DMS 273 (cell line): ENCODE measurements at regions not wholly inside any gene's neighbourhood (a gene's known extent, or its start where the extent isn't known, plus 50 kb on each side); places are given as distances from the start of the nearest gene placed in this dataset.
"Not testable (repeated sequence)": the region's sequence is repeated elsewhere in the genome, so short reads cannot be mapped to it uniquely, and the experiment has no call there.

Experiments used
- DNase-seq: peaks from one replicate; lab custom pipeline; 2025; ENCODE audit not compliant: unreplicated experiment; lab: John Stamatoyannopoulos, UW

- no peak for DNase-seq
Observed at GRCh38 chr5:18754201-18754600, 1119.9 kb downstream of the TAF11L14 start.

- no peak for DNase-seq
Observed at GRCh38 chr5:18761801-18762200, 1127.5 kb downstream of the TAF11L14 start.

GRCh38 chr5:18764161-18764560 is 1129.9 kb downstream of the TAF11L14 start:
- DNase-seq: no peak

- DNase-seq: no peak
Observed at GRCh38 chr5:18765304-18765703, 1131.0 kb downstream of the TAF11L14 start.

- peak; percentile 28 for DNase-seq
Observed at GRCh38 chr5:18771097-18771610, 1136.9 kb downstream of the TAF11L14 start.

- peak; percentile 84 for DNase-seq
Observed at GRCh38 chr5:18772475-18772874, 1138.2 kb downstream of the TAF11L14 start.

- no peak for DNase-seq
Observed at GRCh38 chr5:18778225-18778624, 1144.0 kb downstream of the TAF11L14 start.

- DNase-seq: no peak
Observed at GRCh38 chr5:18789218-18789998, 1155.1 kb downstream of the TAF11L14 start.

- peak; percentile 30 for DNase-seq
Observed at GRCh38 chr5:18792145-18792544, 1157.9 kb downstream of the TAF11L14 start.

GRCh38 chr5:18797222-18797621 is 1163.0 kb downstream of the TAF11L14 start:
- no peak for DNase-seq

- no peak for DNase-seq
Observed at GRCh38 chr5:18798058-18798457, 1163.8 kb downstream of the TAF11L14 start.

GRCh38 chr5:18799482-18800128 is 1165.3 kb downstream of the TAF11L14 start:
- no peak for DNase-seq

- DNase-seq: no peak
Observed at GRCh38 chr5:18800293-18801025, 1166.2 kb downstream of the TAF11L14 start.

- DNase-seq: not testable (repeated sequence)
Observed at GRCh38 chr5:18801413-18801812, 1167.2 kb downstream of the TAF11L14 start.

- no peak for DNase-seq
Observed at GRCh38 chr5:18802336-18802735, 1168.1 kb downstream of the TAF11L14 start.

- DNase-seq: no peak
Observed at GRCh38 chr5:18805376-18805775, 1171.1 kb downstream of the TAF11L14 start.

- no peak for DNase-seq
Observed at GRCh38 chr5:18807256-18808149, 1173.2 kb downstream of the TAF11L14 start.

- DNase-seq: peak; percentile 97
Observed at GRCh38 chr5:18811661-18812060, 1176.3 kb downstream of the CDH18 start.

- no peak for DNase-seq
Observed at GRCh38 chr5:18828351-18828750, 1159.6 kb downstream of the CDH18 start.

GRCh38 chr5:18829539-18829938 is 1158.5 kb downstream of the CDH18 start:
- DNase-seq: no peak

- no peak for DNase-seq
Observed at GRCh38 chr5:18850216-18850615, 1137.8 kb downstream of the CDH18 start.
